IPS DF 4.7 (cell line): ENCODE measurements at regions not wholly inside any gene's neighbourhood (a gene's known extent, or its start where the extent isn't known, plus 50 kb on each side); places are given as distances from the start of the nearest gene placed in this dataset.
A peak's percentile ranks its signal among the peaks of the same experiment; 100 is the strongest.
"Not testable (repeated sequence)": the region's sequence is repeated elsewhere in the genome, so short reads cannot be mapped to it uniquely, and the experiment has no call there.

Experiments
- DNase-seq: peaks from one replicate; pipeline ENCODE4 v3.0.0-alpha.2; 2013; ENCODE audit warnings: low spot score; ENCODE audit errors: extremely low read depth

DNA sequence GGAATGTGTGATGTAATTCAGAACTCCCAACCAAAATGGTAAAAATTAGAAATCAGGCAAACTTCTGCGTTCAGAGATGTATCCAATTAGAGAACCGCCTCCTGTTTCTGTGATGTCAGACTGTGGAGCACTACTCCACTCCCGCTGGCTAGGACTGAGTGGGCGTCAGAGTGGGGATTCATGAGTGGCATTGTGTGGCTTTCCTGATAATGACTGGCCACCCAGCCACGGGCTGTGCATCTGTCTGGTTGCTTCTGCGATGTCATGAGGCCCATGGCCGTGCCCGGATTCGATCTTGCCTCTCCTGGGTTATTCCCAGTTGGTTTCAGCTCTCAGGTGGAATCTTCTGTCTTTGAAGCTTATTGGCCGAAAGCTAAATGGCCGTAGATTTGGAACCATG lies 87.1 kb upstream of the KCNA1 start:
- DNase-seq, result no peak

DNA sequence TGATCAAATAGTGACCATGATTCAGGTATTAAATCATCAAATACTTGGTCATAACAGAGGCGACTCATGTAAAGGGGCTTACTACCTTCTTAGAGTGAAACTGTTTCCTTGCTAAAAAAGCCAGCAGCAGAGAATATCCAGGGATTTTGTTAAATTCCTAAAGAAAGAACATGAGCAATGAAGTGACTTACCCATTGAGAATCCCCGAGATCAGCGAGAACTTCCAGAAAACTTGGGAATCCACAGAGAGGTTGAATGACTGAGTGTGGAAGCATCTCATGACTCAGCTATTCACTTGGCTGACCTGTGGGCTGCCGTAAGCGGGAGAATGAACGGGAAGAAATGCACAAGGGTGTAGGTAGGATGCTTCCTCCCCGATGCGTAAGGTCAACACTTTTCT lies 85.3 kb upstream of the KCNA1 start:
- DNase-seq, result no peak

DNA sequence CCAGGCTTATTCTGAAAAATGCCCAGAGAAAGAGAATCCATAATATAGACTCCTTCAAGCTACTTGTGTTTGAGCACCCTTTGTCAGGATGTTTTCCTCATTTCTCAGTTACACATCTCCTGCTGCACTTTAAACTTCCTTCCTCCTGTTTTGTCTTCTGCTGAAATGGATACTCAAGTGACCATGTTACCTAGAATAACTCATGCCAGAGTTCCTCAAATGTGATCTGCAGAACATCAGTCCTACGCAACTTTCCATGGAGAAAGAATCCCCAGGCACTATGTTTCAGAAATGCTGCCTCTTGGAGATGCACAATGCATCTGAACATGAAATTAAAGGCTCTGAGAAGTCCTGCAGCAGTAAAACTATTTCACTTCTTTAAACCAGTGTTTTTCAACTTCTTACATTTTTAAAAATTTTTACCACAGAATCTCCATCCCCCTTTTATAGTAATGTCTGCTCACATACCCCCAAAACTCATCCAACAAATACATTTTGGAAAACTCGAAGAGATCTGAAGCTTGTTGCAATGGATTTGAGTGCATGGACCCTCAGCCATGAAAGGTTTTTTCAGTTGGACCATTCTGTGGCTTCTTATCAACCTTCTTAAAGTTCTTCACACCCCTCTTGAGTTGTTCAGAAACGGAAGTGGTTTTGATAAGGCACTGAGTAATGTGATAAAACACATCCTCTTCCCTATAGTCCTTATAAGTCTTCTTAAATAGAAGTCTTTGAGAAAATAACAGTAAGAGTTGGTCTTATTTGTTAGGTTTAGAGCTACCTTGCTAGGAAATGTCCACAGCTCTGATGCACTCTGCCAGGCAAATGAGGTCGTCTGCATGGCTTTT lies 84.5 kb upstream of the KCNA1 start:
- DNase-seq, result no peak

- no peak for DNase-seq
These were observed 82.8 kb upstream of the KCNA1 start for GRCh38 chr12:4826909-4827308.

GRCh38 chr12:4828176-4828575 lies 81.5 kb upstream of the KCNA1 start:
- DNase-seq, result no peak

- DNase-seq, result no peak
These were observed 80.4 kb upstream of the KCNA1 start for GRCh38 chr12:4829161-4829792.

DNA sequence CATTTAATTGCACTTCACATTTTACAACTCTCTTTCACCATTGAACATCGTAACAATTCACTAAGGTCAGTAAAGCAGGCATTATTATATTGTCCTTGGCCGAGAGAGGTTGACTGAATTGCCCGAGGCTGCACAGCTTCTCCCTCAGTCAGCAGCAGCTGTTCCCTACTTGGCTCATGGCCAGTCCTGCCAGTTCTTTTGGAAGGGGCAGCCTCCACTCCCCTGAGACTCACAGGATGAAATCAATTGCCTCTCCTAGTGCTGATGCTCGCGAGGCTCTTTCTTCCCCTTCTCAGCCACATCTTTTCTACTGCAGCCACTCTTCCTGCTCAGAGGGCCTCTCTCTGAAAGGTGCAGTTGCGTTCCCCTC lies 79.9 kb upstream of the KCNA1 start:
- no peak for DNase-seq

GRCh38 chr12:4830556-4831210 lies 79.0 kb upstream of the KCNA1 start:
- no peak for DNase-seq

DNA sequence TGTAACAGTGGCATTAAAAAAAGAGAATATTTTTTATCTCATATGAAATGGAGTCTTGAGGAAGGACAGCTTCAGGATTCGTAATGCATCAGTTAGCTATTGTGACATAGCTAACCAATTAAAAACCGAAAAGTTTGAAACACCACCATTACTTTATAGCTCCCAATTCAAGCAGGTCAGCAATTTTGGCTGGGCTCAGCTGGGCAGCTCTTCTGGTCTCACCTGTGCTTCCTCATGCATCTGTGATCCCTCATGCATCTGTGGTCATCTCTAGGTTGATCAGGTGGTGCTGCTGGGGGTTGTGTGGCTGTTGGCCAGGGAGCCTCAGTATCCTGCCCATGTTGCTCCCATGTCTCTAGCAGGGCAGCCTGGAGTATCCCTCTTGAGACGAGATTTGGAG lies 76.7 kb upstream of the KCNA1 start:
- no peak for DNase-seq

DNA sequence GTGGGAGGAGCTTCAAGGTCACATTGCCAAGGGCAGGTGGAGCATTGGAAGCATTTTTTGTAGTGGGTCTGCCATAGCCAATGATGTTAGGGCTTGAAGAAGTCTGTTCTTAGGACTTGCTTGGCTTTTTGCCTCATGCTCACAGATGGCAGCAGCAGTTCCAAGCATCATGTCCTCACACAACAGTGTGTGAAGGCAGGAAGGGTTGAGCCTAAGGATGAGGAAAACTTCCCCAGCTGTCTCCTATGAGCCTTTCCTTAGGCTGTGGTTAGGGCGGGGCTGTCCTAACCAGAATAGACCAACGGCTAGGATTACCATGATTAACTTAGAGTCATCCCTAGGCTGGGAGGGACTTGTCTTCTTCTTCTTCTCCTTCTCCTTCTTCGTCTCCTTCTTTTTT lies 76.2 kb upstream of the KCNA1 start:
- DNase-seq, result no peak

GRCh38 chr12:4842401-4842800 lies 67.3 kb upstream of the KCNA1 start:
- DNase-seq, result not testable (repeated sequence)

DNA sequence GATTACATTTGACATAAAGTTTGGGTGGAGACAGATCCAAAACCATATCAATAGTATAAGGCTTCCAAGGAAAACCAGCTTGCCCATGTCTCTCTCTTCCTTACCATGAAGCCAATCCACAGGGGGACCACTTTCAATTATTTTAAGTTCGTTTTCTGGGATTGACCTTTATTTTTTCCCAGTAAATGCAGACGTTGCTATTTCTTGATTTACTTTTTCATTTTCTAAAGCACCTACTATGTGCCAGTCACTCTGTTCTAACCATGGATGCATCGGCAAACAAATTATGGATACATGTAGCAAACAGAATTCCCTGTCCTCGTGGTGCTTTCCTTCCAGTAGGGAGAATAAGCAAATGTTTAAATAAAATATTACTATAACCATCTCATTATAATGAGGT lies 65.8 kb upstream of the KCNA1 start:
- no peak for DNase-seq

GRCh38 chr12:4847713-4848112 lies 62.0 kb upstream of the KCNA1 start:
- no peak for DNase-seq

GRCh38 chr12:4849115-4849541 lies 60.6 kb upstream of the KCNA1 start:
- DNase-seq, result no peak

GRCh38 chr12:4849795-4850345 lies 59.8 kb upstream of the KCNA1 start:
- DNase-seq, result no peak

DNA sequence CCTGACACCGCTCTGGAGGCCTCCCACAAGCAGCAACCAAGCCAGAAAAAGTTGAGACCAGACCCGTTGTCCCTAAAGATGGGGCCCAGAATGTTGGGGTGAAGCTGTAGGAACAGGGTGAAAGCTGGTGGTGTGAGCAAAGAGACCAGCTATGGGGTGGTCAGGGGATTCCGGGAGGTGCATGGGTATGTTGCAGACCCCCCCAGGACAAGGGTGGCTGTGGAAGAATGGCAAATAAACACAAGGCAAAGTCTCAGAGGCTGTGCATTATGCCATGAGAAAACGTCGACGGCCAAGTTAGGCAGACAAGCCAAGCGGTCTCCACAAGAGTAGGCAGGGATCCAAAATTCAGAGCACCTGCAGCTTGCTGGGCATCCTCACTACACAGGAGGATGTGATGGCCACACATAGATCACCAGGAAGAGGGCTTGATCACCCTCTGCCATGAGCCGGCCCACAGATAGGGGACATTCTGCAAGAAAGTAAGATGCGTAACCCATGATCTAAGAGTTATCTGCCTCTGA lies 58.8 kb upstream of the KCNA1 start:
- no peak for DNase-seq

- DNase-seq, result no peak
These were observed 57.4 kb upstream of the KCNA1 start for GRCh38 chr12:4852308-4852707.

DNA sequence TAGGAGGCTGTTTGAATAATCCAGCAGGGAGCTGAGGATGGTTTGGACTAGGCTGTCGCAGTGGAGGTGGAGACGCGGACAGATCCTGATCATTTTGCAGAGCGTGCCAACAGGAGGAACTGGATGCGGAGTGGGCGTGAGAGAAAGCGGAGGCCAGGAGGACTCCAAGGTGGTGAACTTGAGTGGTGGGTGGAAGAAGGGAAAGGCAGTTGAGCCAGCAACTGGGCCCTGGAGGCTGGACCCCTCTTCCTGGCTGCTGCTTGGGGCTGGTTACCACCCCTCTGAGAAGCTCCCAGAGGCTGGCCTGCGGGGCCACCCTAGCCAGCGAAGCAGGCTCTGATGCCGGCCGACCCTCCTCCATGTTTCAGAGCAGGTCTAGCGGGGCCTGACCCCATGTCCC lies 56.8 kb upstream of the KCNA1 start:
- no peak for DNase-seq

- peak; percentile 86 for DNase-seq
These were observed 54.4 kb upstream of the KCNA1 start for GRCh38 chr12:4855121-4855924.

DNA sequence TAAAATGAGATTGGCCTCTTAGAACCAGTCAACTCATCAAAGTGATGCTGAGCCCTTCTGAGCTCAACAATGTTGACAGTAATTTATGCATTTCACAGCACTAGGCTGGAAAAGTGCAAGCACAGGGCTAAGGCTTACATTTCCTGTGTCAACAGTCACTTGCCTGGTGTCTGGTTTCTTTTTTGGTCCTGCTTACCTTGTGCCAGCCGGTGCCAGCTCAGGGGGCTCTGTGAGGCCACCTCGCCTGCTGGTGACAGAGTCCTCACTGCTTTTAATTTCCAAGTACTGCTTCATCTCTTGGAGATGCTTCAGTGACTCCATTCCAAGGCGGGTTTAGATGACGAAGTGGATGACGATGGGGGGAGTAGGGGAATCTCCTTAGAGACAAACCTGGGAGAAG lies 53.1 kb upstream of the KCNA1 start:
- DNase-seq, result no peak
